ENCODE measurements at regions not wholly inside any gene's neighbourhood (a gene's known extent, or its start where the extent isn't known, plus 50 kb on each side); places are given as distances from the start of the nearest gene placed in this dataset.

- H3K27ac ChIP-seq, result no peak overlapping the region
- TF ChIP-seq, protein P1, sequence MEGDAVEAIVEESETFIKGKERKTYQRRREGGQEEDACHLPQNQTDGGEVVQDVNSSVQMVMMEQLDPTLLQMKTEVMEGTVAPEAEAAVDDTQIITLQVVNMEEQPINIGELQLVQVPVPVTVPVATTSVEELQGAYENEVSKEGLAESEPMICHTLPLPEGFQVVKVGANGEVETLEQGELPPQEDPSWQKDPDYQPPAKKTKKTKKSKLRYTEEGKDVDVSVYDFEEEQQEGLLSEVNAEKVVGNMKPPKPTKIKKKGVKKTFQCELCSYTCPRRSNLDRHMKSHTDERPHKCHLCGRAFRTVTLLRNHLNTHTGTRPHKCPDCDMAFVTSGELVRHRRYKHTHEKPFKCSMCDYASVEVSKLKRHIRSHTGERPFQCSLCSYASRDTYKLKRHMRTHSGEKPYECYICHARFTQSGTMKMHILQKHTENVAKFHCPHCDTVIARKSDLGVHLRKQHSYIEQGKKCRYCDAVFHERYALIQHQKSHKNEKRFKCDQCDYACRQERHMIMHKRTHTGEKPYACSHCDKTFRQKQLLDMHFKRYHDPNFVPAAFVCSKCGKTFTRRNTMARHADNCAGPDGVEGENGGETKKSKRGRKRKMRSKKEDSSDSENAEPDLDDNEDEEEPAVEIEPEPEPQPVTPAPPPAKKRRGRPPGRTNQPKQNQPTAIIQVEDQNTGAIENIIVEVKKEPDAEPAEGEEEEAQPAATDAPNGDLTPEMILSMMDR (conservative IDR thresholded peaks at IDR 0.05), result no peak
Observed at GRCh38 chr13:80123945-80124344, 217.0 kb downstream of the SPRY2 start.

- TF ChIP-seq, protein P1 (conservative IDR thresholded peaks at IDR 0.05), result no peak
- H3K27ac ChIP-seq, result no peak overlapping the region
Observed at GRCh38 chr13:80121038-80121437, 219.9 kb downstream of the SPRY2 start.

- no peak overlapping the region for H3K27ac ChIP-seq
- TF ChIP-seq, protein P1 (conservative IDR thresholded peaks at IDR 0.05), result no peak
Observed at GRCh38 chr13:80118506-80118905, 222.4 kb downstream of the SPRY2 start.

- H3K27ac ChIP-seq, result no peak overlapping the region
- TF ChIP-seq, protein P1 (conservative IDR thresholded peaks at IDR 0.05), result no peak
Observed at GRCh38 chr13:80118099-80118498, 222.8 kb downstream of the SPRY2 start.

DNA sequence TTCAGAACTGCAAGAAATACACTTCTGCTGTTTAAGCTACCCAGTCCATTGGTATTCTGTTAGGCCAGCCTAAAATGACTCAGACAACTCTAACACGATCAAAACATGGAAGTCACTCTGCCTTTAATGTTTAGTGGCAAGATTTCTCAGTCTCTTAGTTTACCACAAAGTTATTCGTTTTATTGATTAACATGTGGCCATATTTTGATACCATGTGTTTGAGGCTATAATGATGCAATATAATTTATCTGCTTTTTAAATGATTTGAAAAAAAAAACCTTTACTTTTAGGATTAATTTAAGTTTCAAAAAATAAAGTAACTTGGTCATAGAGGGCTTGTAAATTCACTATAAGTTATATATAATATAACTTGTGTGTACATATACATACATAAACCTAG lies 223.4 kb downstream of the SPRY2 start:
- H3K27ac ChIP-seq, result no peak overlapping the region
- TF ChIP-seq, protein P1 (conservative IDR thresholded peaks at IDR 0.05), result no peak

- TF ChIP-seq, protein P1 (conservative IDR thresholded peaks at IDR 0.05), result no peak
- no peak overlapping the region for H3K27ac ChIP-seq
Observed at GRCh38 chr13:80116107-80116506, 224.8 kb downstream of the SPRY2 start.

DNA sequence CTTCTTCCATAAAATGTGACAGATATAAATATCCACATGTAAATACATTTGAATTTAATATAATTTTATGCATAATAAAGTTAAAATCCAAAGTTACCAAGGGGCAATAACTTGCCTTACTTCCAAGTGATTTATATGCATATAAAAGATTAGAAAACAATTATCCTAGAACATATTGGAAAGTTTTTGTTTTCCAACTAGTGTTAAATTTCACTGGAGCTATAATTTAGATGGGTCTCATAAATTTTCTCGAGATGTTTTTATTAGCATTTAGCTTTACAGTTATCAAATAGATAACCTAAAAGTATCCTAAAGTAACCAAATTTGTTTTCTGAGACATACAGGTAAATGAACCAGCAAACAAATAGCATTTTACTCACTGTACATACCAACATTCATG lies 225.3 kb downstream of the SPRY2 start:
- no peak overlapping the region for H3K27ac ChIP-seq
- TF ChIP-seq, protein P1 (conservative IDR thresholded peaks at IDR 0.05), result no peak
